T-helper 2 cell treated with Interferon-gamma antibody and Interleukin-4, amounts not matched to agents 100 ng/mL and 5 ng/mL, for 36 hours (primary cell): ENCODE measurements at regions not wholly inside any gene's neighbourhood (a gene's known extent, or its start where the extent isn't known, plus 50 kb on each side); places are given as distances from the start of the nearest gene placed in this dataset.

Experiments
- intact Hi-C: fragments of 100-400 bp; cut with micrococcal nuclease; formaldehyde crosslinking; loops from one replicate; pipeline ENCODE4 v1.15.1; 2023

DNA sequence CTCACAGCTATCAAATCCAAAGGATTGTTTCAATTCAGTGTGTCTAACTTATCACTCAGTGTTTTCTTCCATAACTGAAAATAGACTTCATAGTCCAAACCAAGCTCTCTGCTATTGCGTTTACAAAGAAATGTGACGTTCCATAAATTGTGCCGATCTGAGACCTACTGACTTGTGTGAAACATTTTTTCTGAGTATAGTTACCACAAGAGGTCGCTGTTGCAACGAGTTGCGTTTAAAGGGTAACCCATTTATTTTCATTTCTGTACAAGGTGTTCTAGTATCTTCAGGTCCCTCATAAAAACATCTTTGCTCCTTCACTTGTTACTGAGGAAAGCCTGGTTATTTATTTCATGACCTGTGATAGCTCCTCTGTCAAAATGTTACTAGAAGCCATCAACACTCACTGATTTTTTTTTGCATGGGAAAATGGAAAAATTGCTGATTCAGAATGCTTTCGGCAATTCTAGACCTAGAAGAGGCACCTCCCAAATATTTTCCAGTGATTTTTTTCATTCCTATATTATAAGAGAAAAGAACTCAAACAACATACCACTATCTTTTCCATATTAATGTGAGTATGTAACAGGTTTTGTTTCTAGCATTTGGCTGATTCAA, 60.9 kb upstream of the OR4E1 start:
- intact Hi-C loops, result no loop called here

- intact Hi-C loops, result no loop called here
Measured at GRCh38 chr14:21729703-21730233, 56.1 kb upstream of the OR4E1 start.

GRCh38 chr14:21725250-21725649, 51.6 kb upstream of the OR4E1 start:
- intact Hi-C loops, result no loop called here

DNA sequence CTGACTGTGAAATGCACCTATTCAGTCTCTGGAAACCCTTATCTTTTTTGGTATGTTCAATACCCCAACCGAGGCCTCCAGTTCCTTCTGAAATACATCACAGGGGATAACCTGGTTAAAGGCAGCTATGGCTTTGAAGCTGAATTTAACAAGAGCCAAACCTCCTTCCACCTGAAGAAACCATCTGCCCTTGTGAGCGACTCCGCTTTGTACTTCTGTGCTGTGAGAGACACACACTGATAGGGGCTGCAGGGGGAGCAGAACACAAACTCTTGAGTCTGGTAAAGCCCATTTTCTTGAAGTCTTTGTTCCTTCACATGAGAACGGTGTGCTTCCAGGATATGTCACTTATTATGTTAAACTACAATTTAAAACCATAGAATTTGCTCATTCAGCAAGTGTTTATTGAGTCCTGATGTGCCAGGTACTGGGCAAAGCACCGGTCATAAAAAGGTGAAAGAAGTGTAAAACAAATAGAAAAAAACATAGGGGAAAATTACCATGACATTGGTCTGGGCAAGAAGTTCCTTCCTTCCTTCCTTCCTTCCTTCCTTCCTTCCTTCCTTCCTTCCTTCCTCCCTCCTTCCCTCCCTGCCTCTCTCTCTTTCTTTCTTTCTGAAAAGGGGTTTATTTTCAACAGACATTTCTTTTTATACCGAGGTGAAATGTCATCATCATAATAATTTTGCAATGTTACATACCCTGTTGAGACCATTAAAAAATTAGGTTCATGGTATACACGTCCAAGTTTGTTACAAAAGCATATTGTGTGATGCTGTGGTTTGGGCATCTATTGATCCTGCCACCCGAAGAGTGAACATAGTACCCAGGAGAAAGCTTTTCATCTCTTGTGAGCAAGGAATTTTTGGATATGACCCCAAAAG, 50.7 kb upstream of the OR4E1 start:
- intact Hi-C loops, result no loop called here

DNA sequence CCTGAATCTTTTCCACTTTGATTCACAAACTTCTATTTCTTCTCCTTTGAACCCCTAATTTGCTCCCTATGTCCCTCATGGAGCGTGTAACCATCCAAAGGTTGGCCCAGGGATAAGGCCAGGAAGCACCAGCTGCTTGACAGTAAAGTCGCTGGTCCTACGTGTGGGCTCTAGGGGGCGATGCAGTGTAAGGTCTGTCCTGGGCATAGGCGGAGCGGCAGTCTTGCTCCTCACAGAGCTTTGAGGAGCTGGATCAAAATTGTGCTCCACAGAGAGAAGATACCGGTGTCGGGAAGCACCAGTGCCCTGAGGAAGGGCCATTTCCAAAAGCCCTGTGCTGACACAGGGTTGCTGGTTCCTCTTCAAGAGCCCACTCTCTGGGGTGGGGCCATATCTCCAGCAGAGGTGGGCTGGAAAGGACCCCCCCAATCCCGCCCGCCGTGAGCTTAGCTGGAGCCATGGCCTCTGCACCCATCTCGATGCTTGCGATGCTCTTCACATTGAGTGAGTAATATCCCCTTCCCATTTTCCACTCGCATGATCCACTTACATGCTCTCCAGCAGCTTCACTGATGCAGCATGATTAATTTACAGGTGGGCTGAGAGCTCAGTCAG, 49.9 kb upstream of the OR4E1 start:
- intact Hi-C loops, result no loop called here
